Bronchial epithelial cell (primary cell): ENCODE measurements at regions not wholly inside any gene's neighbourhood (a gene's known extent, or its start where the extent isn't known, plus 50 kb on each side); places are given as distances from the start of the nearest gene placed in this dataset.

Experiments
- DNase-seq: peaks from one replicate; pipeline ENCODE4 v3.0.0-alpha.2; 2010; ENCODE audit warnings: low read depth
- FAIRE-seq: peaks from 2 replicates; lab custom pipeline; 2011; peaks lifted over from hg19 to GRCh38; lab: Jason Lieb, UNC
- H3K27me3 ChIP-seq: 2 replicates; pipeline ENCODE4 v1.5.1; 2011; ENCODE audit warnings: low read length; ENCODE audit not compliant: control insufficient read depth, insufficient read depth
- H3K36me3 ChIP-seq: 2 replicates; pipeline ENCODE4 v1.5.1; 2011; ENCODE audit warnings: low read length; ENCODE audit not compliant: control insufficient read depth, insufficient read depth
- H3K4me3 ChIP-seq: 2 replicates; pipeline ENCODE4 v1.5.1; 2011; ENCODE audit warnings: mild to moderate bottlenecking, low read depth, low read length, control low read depth
- TF ChIP-seq, protein P1 (sequence below): IDR thresholded peaks from 2 replicates; pipeline ENCODE4 v1.5.1; 2011; ENCODE audit warnings: mild to moderate bottlenecking, moderate library complexity, low read length, control low read depth, inconsistent platforms; ENCODE audit not compliant: insufficient read depth, severe bottlenecking

DNA sequence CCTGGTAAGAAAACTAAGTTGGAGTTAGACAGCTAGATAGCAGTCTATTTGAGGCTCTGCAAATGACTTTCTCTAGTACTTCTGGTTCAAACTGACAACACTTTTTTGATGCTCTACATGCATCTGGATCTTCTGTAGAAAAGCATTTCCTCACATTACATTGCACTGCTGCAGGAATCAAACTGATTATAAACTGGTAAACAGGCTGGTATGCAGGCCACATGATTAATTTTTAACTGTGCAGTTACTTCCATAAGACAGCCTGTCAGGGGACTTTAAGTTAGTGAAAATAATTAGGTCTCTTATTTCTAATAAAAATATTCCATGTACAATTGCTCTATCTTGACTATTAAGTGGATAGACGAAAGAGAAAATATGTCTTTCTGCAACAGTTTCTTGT lies 550.0 kb upstream of the ALCAM start:
- Histone ChIP-seq H3K4me3 (no peak overlapping the region), H3K27me3 (no peaks in the 10 kb centered on the region), H3K36me3 (no peaks in the 10 kb centered on the region)
- FAIRE-seq: no peak
- DNase-seq: no peak
- TF ChIP-seq, protein P1, sequence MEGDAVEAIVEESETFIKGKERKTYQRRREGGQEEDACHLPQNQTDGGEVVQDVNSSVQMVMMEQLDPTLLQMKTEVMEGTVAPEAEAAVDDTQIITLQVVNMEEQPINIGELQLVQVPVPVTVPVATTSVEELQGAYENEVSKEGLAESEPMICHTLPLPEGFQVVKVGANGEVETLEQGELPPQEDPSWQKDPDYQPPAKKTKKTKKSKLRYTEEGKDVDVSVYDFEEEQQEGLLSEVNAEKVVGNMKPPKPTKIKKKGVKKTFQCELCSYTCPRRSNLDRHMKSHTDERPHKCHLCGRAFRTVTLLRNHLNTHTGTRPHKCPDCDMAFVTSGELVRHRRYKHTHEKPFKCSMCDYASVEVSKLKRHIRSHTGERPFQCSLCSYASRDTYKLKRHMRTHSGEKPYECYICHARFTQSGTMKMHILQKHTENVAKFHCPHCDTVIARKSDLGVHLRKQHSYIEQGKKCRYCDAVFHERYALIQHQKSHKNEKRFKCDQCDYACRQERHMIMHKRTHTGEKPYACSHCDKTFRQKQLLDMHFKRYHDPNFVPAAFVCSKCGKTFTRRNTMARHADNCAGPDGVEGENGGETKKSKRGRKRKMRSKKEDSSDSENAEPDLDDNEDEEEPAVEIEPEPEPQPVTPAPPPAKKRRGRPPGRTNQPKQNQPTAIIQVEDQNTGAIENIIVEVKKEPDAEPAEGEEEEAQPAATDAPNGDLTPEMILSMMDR: no peak

DNA sequence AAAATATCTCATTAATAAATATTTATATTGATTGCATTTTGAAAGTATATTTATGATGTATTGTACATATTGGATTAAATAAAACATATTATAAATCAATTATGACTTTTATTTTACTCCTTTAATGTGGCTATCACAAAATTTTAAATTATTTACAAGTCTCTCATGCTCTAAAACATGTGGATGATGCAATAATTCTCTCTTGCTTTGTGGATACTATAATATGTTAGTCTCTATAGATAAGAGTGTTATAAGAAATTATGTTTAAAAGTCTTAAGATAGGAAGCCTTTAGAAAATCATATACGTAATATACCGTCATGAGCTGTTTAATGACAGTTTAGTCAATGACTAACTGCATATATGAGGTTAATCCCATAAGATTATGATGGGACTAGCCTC lies 547.4 kb upstream of the ALCAM start:
- TF ChIP-seq, protein P1: no peak
- Histone ChIP-seq H3K27me3 (no peaks in the 10 kb centered on the region), H3K4me3 (no peak overlapping the region), H3K36me3 (no peaks in the 10 kb centered on the region)
- FAIRE-seq (no peak), DNase-seq (no peak)

DNA sequence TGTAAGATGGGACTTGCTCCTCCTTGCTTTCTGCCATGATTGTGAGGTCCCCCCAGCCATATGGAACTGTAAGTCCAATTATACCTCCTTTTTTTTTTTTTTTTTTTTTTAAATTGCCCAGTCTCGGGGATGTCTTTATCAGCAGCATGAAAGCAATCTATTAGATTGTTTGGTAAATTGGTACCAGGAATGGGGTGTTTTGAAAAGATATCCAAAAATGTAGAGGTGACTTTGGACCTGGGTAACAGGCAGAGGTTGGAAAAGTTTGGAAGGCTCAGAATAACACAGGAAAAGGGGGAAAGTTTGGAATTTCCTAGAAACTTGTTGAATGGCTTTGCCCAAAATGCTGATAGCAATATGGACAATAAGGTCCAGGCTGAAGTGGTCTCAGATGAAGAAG lies 545.8 kb upstream of the ALCAM start:
- FAIRE-seq: no peak
- DNase-seq: no peak
- Histone ChIP-seq H3K27me3 (no peaks in the 10 kb centered on the region), H3K4me3 (no peak overlapping the region), H3K36me3 (no peaks in the 10 kb centered on the region)
- TF ChIP-seq, protein P1: no peak

DNA sequence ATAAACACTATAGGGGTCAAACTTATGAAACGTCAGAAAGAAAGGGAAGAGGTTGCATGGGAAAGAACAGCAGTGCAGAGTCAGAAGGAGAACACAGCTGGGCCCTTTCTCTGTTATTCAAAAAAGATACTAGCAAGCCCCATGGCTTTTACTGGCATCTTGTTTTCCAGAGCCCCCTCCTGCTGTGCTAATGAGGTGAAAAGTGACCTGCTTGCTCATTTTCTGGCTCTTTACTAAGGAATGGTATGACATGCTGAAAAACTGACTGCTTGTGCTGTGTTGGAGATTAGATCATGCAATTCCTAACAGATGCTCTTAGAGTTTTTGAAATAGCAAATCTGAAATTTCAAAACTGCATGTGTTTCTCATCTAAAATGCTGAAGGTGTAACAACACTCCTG lies 541.6 kb upstream of the ALCAM start:
- no peak for FAIRE-seq
- Histone ChIP-seq H3K4me3 (no peak overlapping the region), H3K27me3 (no peaks in the 10 kb centered on the region), H3K36me3 (no peaks in the 10 kb centered on the region)
- TF ChIP-seq, protein P1: no peak
- no peak for DNase-seq

DNA sequence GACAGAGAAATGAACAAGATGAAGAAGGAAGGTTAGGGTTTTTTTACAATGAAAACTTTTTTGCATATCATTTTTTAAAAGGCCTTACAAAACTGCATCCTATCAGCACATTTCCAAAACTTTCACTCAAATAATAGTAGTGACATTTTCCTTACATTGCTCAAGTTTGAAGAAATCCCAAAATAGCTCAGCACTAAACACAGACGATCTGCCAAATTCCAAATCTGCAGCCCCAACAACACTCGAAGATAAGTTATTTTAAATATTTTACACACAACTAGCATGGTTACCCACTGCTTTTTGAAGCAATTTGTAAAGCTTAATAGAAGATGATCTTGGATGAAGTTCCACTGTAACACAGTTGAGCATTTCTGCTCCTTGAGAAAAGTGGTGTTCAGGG lies 535.6 kb upstream of the ALCAM start:
- TF ChIP-seq, protein P1: no peak
- Histone ChIP-seq H3K36me3 (no peaks in the 10 kb centered on the region), H3K4me3 (no peak overlapping the region), H3K27me3 (no peaks in the 10 kb centered on the region)
- FAIRE-seq: no peak
- no peak for DNase-seq

DNA sequence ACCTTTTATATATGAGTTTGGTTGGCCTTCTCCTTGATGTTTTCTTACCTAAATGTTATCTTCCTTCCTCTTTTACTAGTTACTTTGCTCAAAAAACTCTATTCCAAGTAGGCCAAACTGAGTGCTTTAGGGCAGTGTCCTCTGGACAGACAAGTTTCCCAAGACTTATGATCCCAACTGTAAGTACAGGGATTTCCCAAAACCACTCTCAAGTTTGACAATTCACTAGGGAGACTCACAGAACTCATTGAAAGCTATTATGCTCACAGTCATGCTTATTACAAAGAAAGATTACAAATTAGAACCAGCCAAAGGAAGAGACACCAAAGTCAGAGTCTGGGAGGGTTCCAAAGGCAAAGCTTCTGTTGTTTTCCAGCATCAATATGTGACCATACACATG lies 534.2 kb upstream of the ALCAM start:
- Histone ChIP-seq H3K4me3 (no peak overlapping the region), H3K36me3 (no peaks in the 10 kb centered on the region), H3K27me3 (no peaks in the 10 kb centered on the region)
- TF ChIP-seq, protein P1: no peak
- FAIRE-seq: no peak
- no peak for DNase-seq
